ENCODE measurements at regions not wholly inside any gene's neighbourhood (a gene's known extent, or its start where the extent isn't known, plus 50 kb on each side); places are given as distances from the start of the nearest gene placed in this dataset.
"Not testable (repeated sequence)": the region's sequence is repeated elsewhere in the genome, so short reads cannot be mapped to it uniquely, and the experiment has no call there.

DNA sequence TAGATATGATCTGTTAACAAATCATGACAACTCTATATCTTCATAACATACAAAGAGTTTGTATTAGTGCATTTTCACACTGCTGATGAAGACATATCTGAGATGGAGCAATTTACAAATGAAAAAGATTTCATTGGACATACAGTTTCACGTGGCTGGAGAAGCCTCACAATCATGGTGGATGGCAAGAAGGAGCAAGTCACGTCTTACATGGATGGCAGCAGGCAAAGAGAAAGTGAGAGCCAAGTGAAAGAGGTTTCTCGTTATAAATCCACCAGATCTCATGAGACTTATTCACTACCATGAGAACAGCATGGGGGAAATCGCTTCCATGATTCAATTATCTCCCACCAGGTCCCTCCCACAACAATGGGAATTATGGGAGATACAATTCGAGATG is 157.6 kb downstream of the DUSP6 start:
- TF ChIP-seq, protein P1, sequence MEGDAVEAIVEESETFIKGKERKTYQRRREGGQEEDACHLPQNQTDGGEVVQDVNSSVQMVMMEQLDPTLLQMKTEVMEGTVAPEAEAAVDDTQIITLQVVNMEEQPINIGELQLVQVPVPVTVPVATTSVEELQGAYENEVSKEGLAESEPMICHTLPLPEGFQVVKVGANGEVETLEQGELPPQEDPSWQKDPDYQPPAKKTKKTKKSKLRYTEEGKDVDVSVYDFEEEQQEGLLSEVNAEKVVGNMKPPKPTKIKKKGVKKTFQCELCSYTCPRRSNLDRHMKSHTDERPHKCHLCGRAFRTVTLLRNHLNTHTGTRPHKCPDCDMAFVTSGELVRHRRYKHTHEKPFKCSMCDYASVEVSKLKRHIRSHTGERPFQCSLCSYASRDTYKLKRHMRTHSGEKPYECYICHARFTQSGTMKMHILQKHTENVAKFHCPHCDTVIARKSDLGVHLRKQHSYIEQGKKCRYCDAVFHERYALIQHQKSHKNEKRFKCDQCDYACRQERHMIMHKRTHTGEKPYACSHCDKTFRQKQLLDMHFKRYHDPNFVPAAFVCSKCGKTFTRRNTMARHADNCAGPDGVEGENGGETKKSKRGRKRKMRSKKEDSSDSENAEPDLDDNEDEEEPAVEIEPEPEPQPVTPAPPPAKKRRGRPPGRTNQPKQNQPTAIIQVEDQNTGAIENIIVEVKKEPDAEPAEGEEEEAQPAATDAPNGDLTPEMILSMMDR (IDR thresholded peaks at IDR 0.05; ENCODE audit: low read depth, low read length, poor library complexity, severe bottlenecking): no peak
- no peak for TF ChIP-seq EZH2phosphoT487 (IDR thresholded peaks at IDR 0.05; ENCODE audit: borderline replicate concordance, low read length)
- no peaks in the 10 kb centered on the region for H3K4me1 ChIP-seq (ENCODE audit: control insufficient read depth, low read length)

GRCh38 chr12:89192429-89192828 is 159.9 kb downstream of the DUSP6 start:
- Histone ChIP-seq H3K27me3 (ENCODE audit: control insufficient read depth, low read length) (no peaks in the 10 kb centered on the region), H3K9me2 (replicated peaks; ENCODE audit: control insufficient read depth, low read length) (no peaks in the 10 kb centered on the region), H3K36me3 (ENCODE audit: control insufficient read depth, low read length) (no peaks in the 10 kb centered on the region), H3F3A (ENCODE audit: control insufficient read depth, insufficient read depth) (no peaks in the 10 kb centered on the region), H4K20me1 (ENCODE audit: control insufficient read depth, insufficient read depth, low read depth, low read length) (no peaks in the 10 kb centered on the region), H3K4me2 (ENCODE audit: low read length) (no peak overlapping the region), H3K79me2 (ENCODE audit: control insufficient read depth, low read length) (no peaks in the 10 kb centered on the region), H3K27ac (ENCODE audit: low read depth, low read length) (no peak overlapping the region), H3K4me1 (ENCODE audit: control insufficient read depth, low read length) (no peaks in the 10 kb centered on the region), H3K9me3 (ENCODE audit: control insufficient read depth, insufficient read depth, low read length) (peaks cover 7% of the 10 kb centered on the region; the same call in 1 of the 2 replicates), H3K4me3 (ENCODE audit: low read length) (no peak overlapping the region)
- TF ChIP-seq, protein P1 (IDR thresholded peaks at IDR 0.05; ENCODE audit: low read depth, low read length, poor library complexity, severe bottlenecking): no peak
- TF ChIP-seq EZH2phosphoT487 (IDR thresholded peaks at IDR 0.05; ENCODE audit: borderline replicate concordance, low read length): no peak

More for the DNA sequence above, 157.6 kb downstream of the DUSP6 start:
- Histone ChIP-seq H3K27me3 (ENCODE audit: control insufficient read depth, low read length) (no peaks in the 10 kb centered on the region), H3K27ac (ENCODE audit: low read depth, low read length) (no peak overlapping the region), H3K4me3 (ENCODE audit: low read length) (no peak overlapping the region), H3K4me2 (ENCODE audit: low read length) (no peak overlapping the region), H3K9me2 (replicated peaks; ENCODE audit: control insufficient read depth, low read length) (no peaks in the 10 kb centered on the region), H4K20me1 (ENCODE audit: control insufficient read depth, insufficient read depth, low read depth, low read length) (no peaks in the 10 kb centered on the region), H3F3A (ENCODE audit: control insufficient read depth, insufficient read depth) (no peaks in the 10 kb centered on the region), H3K79me2 (ENCODE audit: control insufficient read depth, low read length) (no peaks in the 10 kb centered on the region), H3K9me3 (ENCODE audit: control insufficient read depth, insufficient read depth, low read length) (peaks cover 7% of the 10 kb centered on the region; the same call in 1 of the 2 replicates), H3K36me3 (ENCODE audit: control insufficient read depth, low read length) (no peaks in the 10 kb centered on the region)

DNA sequence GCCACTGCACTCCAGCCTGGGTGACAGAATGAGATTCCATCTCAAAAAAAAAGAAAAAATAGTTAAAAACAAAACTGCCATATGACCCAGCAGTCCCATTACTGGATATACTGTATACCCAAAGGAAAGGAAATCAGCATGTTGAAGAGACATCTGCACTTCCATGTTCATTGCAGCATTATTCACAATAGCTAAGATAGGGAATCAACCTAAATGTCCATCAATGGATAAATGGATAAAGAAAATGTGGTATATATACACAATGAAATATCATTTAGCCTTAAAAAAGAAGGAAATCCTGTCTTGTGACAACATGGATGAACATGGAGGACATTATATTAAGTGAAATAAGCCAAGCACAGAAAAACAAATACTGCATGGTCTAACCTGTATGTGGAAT is 160.7 kb downstream of the DUSP6 start:
- H3K27ac ChIP-seq (ENCODE audit: low read depth, low read length); H3K4me3 ChIP-seq (ENCODE audit: low read length); H4K20me1 ChIP-seq (ENCODE audit: control insufficient read depth, insufficient read depth, low read depth, low read length); H3K4me2 ChIP-seq (ENCODE audit: low read length); H3K4me1 ChIP-seq (ENCODE audit: control insufficient read depth, low read length); H3K79me2 ChIP-seq (ENCODE audit: control insufficient read depth, low read length); H3F3A ChIP-seq (ENCODE audit: control insufficient read depth, insufficient read depth); H3K36me3 ChIP-seq (ENCODE audit: control insufficient read depth, low read length); H3K9me3 ChIP-seq (ENCODE audit: control insufficient read depth, insufficient read depth, low read length); H3K27me3 ChIP-seq (ENCODE audit: control insufficient read depth, low read length); H3K9me2 ChIP-seq (replicated peaks; ENCODE audit: control insufficient read depth, low read length): not testable (repeated sequence)

DNA sequence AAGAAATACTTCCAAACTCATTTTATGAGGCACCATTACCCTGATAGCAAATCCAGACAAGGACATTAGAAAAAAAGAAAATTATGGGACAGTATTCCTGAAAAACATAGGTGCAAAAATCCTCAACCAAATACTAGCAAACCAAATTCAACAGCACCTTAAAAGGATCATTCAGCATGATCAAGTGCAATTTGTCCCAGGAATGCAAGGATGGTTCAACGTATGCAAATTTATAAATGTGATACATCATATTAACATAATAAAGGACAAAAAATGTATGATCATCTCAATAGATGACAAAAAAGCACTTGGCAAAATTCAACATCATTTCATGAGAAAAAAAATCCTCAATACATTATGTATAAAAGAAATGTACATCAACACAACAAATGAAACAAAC is 162.9 kb downstream of the DUSP6 start:
- H3K4me2 ChIP-seq (ENCODE audit: low read length): no peak overlapping the region
- H3F3A ChIP-seq (ENCODE audit: control insufficient read depth, insufficient read depth): no peaks in the 10 kb centered on the region
- no peak overlapping the region for H3K4me3 ChIP-seq (ENCODE audit: low read length)
- H4K20me1 ChIP-seq (ENCODE audit: control insufficient read depth, insufficient read depth, low read depth, low read length): no peaks in the 10 kb centered on the region
- no peaks in the 10 kb centered on the region for H3K27me3 ChIP-seq (ENCODE audit: control insufficient read depth, low read length)
- no peaks in the 10 kb centered on the region for H3K36me3 ChIP-seq (ENCODE audit: control insufficient read depth, low read length)
- TF ChIP-seq, protein P1 (IDR thresholded peaks at IDR 0.05; ENCODE audit: low read depth, low read length, poor library complexity, severe bottlenecking): no peak
- no peak for TF ChIP-seq EZH2phosphoT487 (IDR thresholded peaks at IDR 0.05; ENCODE audit: borderline replicate concordance, low read length)
- H3K4me1 ChIP-seq (ENCODE audit: control insufficient read depth, low read length): no peaks in the 10 kb centered on the region
- no peaks in the 10 kb centered on the region for H3K9me3 ChIP-seq (ENCODE audit: control insufficient read depth, insufficient read depth, low read length)
- H3K79me2 ChIP-seq (ENCODE audit: control insufficient read depth, low read length): no peaks in the 10 kb centered on the region
- no peaks in the 10 kb centered on the region for H3K9me2 ChIP-seq (replicated peaks; ENCODE audit: control insufficient read depth, low read length)
- H3K27ac ChIP-seq (ENCODE audit: low read depth, low read length): no peak overlapping the region

Data from DOHH2 (cell line).